ENCODE measurements at regions not wholly inside any gene's neighbourhood (a gene's known extent, or its start where the extent isn't known, plus 50 kb on each side); places are given as distances from the start of the nearest gene placed in this dataset.

DNA sequence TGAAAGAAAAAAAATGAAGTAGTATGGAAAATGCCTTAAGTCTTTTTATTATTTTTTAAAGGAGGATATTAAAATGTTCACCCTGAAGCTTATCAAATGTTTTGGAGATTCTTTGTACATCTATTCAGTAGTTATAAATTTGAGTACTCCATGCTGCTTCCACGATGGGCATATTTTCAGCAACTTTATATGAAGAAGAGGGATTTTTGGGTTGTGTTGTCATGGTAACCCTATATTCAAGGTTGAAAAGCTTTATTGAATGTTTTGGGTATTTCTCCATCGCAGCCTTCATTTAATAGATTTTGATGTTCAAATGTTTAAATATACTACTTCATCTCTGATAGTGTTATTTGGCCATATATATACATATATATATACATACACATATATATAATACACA is 557.5 kb downstream of the CAAP1 start:
- no peak for TF ChIP-seq CTCF (conservative IDR thresholded peaks at IDR 0.05; ENCODE audit: low read depth, low read length)
- DNase-seq (ENCODE audit: low read depth), result no peak

DNA sequence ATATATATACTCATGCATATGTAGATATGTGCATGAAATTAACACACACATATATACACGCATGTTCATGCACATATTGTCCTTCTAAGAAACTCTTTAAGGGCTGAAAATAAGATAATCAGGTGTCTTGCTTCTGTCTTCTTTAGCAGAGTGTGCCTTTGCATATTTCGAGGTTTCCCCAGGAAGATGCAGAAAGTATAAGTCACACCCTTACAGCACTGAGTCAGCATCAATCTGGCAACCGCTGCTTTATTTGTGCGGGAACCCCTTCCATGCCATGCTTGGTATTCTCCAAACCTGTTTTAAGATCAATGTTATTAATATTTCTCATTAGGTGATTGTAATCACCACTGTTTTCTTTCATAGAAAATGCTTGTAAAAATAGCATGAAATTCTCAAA is 557.9 kb downstream of the CAAP1 start:
- no peak for TF ChIP-seq CTCF (conservative IDR thresholded peaks at IDR 0.05; ENCODE audit: low read depth, low read length)
- no peak for DNase-seq (ENCODE audit: low read depth)
- H3K4me3 ChIP-seq (ENCODE audit: low read depth, low read length), result no peak overlapping the region

More for the DNA sequence above, 557.5 kb downstream of the CAAP1 start:
- no peak overlapping the region for H3K4me3 ChIP-seq (ENCODE audit: low read depth, low read length)

- no peak for DNase-seq (ENCODE audit: low read depth)
- H3K4me3 ChIP-seq (ENCODE audit: low read depth, low read length), result no peak overlapping the region
- no peak for TF ChIP-seq CTCF (conservative IDR thresholded peaks at IDR 0.05; ENCODE audit: low read depth, low read length)
Measured at GRCh38 chr9:26331223-26331622, 561.4 kb downstream of the CAAP1 start.

- no peak for DNase-seq (ENCODE audit: low read depth)
- no peak overlapping the region for H3K4me3 ChIP-seq (ENCODE audit: low read depth, low read length)
Measured at GRCh38 chr9:26329974-26330373, 562.6 kb downstream of the CAAP1 start.

DNA sequence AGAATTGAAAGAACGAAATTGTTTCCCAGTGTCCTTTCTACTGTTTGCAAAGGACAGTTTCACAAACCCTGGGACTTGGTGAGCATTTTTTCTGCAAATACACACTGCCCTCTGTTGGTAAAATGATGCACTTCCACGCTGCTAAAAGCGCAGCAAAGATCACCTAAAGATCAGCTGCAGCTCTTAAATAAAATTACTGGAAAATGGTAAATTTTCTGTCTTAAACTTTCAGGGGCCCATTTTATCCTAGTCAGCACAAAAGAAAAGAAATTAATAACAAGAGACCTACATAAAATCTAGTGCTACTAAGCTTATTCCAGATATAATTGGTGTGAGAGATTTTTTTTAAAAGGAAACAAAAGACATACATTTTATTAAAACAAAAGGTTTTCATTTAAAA is 566.0 kb downstream of the CAAP1 start:
- DNase-seq (ENCODE audit: low read depth), result peak; percentile 70
- peak; percentile 74 for TF ChIP-seq CTCF (conservative IDR thresholded peaks at IDR 0.05; ENCODE audit: low read depth, low read length)

More at GRCh38 chr9:26329974-26330373, 562.6 kb downstream of the CAAP1 start:
- no peak for TF ChIP-seq CTCF (conservative IDR thresholded peaks at IDR 0.05; ENCODE audit: low read depth, low read length)

DNA sequence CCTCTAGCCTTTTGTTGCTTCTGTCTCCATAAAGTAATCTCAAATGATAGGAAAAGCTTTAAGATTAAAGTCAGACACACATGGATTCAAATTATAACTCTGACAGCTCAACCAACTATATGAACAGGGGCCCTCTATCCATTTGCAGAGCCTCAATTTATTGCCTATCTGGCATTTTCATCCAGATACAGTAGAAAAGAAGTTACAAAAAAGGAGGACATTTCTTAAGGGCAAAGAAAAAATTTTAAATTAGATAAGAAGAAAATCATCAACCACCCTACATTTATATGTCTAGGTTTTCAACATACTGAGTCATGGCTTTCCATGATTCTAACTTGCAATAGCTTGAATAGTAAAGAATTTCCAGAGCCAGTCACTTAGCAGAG is 567.2 kb downstream of the CAAP1 start:
- no peak for TF ChIP-seq CTCF (conservative IDR thresholded peaks at IDR 0.05; ENCODE audit: low read depth, low read length)

More for the DNA sequence above, 566.0 kb downstream of the CAAP1 start:
- no peak overlapping the region for H3K4me3 ChIP-seq (ENCODE audit: low read depth, low read length)

GRCh38 chr9:26324786-26325443 is 567.7 kb downstream of the CAAP1 start:
- no peak overlapping the region for H3K4me3 ChIP-seq (ENCODE audit: low read depth, low read length)
- no peak for DNase-seq (ENCODE audit: low read depth)
- TF ChIP-seq CTCF (conservative IDR thresholded peaks at IDR 0.05; ENCODE audit: low read depth, low read length), result no peak

More for the DNA sequence above, 567.2 kb downstream of the CAAP1 start:
- no peak for DNase-seq (ENCODE audit: low read depth)
- H3K4me3 ChIP-seq (ENCODE audit: low read depth, low read length), result no peak overlapping the region

Data from choroid plexus epithelial cell (primary cell).